CD4-positive, alpha-beta T cell treated with Interferon alpha-2 for 1 hour (primary cell): ENCODE measurements at regions not wholly inside any gene's neighbourhood (a gene's known extent, or its start where the extent isn't known, plus 50 kb on each side); places are given as distances from the start of the nearest gene placed in this dataset.

Experiments used
- DNase-seq, 2 donors: peaks; one replicate each; pipeline ENCODE4 v3.0.0-alpha.2; 2020 to 2022

- no peak for DNase-seq
These were observed 291.8 kb downstream of the HAPSTR1 start for GRCh38 chr16:9383281-9383680.

DNA sequence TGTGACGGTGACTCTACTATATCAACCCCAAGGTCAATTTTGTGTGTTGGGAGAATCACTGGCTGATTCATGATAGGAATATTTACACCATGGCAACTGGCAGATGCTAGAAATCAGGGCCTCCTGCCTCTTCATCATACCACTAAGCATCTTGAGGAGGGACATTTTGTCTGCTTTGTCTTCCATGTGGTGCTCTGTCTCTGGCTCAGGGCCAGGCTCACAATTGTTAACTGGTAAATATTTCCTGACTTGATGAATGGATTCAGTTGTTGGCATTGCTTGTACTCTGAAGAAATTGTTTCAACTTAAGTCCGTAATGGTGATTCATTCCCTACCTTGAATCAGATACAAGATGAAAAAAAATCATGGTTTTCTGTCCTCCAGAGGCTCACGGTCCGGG, 292.7 kb downstream of the HAPSTR1 start:
- DNase-seq = no peak

DNA sequence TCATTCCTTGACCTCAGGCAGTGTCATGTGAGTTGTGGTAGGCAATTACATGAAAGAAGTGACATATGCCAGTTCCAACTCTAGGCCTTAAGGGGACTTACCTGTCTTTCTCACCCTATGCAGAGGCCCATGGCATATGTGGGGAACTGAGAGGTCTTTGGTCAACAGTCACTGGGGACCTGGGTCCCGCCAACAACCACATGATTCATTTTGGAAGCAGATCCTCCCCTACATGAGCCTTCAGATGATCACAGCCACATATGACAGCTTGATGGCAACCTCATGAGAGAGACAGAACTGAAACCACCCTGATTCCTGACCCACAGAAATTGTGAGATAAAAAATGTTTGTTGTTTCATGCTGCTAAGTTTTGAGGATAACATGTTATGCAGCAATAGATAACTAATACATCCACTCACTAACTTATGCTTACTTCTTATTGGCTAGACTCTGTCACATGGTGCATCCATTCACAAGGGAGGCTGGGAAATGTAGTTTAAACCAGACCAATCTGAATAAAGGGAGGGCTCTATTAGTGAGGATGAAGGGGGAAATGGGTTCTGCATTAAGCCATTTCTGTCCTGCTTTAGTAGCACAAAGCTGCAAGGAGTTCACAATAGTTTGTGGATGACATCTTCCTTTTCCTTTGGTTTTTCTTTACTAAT, 298.2 kb downstream of the HAPSTR1 start:
- DNase-seq = no peak

DNA sequence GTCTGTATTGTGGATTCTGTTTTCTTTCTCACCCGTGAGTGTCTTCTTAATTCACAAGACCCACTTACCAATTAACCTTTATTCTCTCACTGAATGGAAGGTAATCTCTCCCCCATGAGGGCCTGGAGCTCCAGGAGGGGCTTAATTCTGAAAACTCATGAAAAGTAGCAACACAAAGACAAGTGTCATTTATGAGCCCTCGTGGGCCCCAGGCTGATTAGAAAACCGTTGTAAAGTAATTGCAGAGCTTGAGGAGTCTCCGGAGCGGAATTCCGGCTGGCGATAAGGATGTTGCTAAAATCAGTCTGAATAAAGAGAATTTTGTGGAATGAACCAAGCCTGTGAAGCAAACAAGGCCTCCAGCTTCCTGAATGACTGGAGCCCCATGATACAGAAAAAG, 301.5 kb downstream of the HAPSTR1 start:
- no peak for DNase-seq

DNA sequence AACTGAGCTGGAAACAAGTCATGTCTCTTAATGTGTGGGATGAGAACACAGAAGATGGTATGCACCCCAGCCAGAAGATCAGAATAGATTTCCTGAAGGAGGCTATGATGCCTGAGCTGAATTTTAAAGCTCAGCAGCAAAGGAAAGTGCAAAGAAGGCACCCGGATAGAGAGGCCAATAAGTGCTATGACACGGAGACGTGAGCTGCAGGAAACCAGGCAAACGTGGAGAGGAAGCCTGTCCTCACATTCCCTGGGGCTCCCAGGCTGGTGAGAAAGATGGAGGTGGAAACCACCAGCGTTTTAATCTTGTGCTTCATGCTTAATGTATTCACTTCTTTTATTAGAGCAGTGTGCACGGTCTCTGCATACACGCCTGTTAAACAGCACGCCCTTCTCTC, 302.1 kb downstream of the HAPSTR1 start:
- no peak for DNase-seq

DNA sequence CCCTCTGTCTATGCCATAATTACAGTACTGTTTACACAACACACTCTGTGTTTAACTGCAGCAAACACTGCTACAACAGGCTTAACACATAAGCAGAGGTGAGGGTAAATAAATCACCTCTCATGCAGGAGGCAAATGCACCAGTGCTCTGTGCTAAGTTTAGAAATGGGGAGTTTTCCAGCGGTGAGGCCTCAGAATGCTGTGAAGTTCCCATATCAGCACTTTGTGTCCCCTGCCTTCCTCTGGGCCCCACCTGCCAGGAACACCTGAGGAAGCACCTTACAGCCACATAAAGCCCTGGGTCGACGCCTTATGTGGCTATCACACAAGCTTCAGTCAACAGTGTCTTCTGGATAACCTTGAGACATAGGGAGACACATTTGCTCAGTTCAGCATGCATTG, 304.5 kb downstream of the HAPSTR1 start:
- no peak for DNase-seq

GRCh38 chr16:9399573-9399972, 308.1 kb downstream of the HAPSTR1 start:
- DNase-seq = no peak

DNA sequence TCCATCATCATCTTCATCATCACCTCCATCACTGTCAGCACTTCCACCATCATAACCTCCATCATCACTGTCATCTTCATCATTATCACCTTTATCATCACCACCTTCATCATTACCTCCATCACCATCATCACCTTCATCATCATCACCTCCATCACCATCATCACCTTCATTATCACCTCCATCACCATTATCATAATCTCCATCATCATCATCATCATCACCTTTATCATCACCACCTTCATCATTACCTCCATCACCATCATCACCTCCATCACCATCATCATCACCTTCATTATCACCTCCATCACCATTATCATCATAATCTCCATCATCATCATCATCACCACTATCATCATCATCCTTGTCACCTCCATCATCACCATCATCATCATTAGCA, 309.7 kb downstream of the HAPSTR1 start:
- no peak for DNase-seq

DNA sequence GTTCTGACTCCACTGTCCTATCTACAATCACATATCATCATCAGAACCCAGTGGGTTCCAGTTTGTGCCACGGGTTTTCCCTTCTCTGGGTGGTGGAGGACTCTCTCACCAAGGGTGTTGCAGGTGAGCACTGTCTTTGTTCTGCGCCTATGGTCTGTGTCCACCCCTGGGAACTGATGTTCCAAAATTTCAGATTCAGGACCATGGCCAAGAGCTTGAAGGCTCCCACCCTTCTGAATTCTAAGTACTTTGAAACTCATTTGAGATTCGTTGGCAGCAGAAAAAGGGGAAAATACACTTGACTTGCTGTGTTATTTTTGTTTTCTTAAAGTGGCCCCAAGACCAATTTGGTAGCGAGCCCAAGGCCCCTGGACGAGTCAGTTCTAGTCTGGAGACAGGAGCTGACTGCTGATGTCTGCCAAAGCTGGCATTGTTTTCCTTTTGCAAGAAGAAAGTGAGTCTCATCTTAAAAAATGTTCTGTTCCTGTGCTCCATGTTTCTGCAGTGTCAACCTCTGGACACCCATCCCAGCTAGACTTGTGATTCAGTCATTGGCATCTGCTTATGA, 310.9 kb downstream of the HAPSTR1 start:
- no peak for DNase-seq

- DNase-seq = no peak
These were observed 313.4 kb downstream of the HAPSTR1 start for GRCh38 chr16:9404811-9405210.

DNA sequence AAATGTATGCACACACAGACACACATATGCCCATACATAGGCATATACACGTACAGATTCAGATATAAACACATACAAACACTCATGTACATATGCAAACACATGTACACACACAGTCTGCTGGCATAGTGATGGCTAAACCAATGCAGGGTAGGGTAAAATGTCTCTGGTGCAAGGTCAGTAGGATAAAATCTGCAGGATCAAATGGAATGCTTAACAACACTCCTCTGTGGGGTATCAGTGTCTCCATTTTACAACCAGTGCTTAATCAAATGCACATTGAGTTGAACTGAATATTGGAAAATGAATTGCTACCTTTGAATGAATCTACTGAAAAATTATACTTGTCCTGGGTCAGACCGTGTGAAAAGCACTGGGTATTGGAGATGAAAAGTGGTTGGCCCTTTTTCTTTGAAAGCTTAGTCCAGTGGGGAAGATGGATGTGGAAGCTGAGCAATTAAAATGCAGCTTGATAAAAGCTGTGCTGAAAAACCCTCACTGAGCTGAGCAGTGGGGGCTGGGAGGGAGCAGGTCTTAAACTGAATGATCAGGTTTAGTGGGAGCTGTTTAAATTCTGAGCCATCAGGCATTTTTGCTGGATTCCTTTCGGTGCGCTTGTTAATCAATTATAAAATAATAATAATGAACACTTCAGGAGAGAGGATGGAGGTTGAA, 314.7 kb downstream of the HAPSTR1 start:
- no peak for DNase-seq

- DNase-seq = no peak
These were observed 315.8 kb downstream of the HAPSTR1 start for GRCh38 chr16:9407206-9407758.

DNA sequence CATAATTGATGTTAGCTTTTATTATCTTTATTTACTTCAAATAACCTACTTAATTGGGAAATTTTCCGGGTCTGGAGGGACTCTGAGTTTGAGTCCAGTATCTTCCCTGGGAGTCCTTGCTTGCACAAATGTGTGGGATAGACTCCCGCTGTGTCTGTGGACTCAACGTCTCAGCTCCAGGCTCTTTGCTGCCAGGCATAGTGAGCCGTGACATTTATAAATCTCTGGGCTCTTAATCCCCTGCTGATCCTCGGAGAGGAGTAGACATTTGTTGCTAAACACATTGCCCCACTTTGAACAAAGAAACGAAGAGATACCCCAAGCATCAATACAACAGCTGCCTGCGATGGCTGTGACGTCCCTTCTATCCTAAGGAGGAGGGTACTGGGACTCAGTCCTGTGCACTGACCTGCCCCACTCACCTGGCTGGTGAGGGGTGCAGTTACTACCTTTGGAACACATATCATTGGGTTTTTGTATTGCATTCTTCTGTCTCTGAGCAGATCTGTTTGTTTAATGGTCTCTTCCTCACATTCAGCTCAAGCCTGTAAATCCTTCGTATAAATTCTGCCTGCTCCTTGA, 316.9 kb downstream of the HAPSTR1 start:
- no peak for DNase-seq

DNA sequence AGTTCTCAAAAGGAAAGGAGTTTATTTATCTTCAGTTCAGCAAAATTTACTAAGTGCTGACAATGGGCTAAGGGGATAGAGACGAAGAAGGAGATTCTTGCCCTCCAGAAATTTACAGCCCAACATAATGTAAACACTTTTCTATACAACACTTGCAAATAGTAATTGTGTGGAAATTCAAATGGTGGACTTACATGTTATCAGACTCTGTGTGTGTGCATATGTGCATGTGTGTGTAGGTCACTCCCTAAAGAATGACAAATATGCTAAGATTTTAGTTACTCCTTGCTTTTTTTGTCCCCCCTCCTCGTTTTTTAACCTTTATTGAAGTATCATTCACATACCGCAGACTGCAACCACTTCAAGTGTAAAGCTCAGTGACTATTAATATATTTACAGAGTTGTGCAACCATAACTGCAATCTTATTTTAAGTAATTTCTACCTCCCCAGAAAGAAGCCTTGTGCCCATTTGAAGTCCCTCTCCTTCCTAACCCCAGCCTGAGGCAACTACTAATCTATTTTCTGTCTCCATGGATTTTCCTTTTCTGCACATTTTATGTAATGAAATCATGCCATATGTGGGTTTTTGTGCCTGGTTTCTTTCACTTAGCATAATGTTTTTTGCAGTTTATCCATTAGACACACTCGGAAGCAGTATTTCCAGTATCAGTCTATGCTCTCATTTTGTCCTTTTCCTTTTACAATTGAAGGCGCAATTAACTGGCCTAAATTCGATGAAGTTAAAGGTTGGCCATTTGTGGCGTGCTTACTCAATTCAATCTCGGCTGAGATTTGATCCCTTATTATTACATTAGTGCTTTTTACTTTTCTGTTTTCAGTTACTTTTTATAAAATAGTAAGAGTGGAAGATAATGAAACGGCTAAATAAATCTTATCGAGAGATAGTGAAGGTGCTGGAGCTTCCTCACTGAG, 318.4 kb downstream of the HAPSTR1 start:
- DNase-seq = no peak

DNA sequence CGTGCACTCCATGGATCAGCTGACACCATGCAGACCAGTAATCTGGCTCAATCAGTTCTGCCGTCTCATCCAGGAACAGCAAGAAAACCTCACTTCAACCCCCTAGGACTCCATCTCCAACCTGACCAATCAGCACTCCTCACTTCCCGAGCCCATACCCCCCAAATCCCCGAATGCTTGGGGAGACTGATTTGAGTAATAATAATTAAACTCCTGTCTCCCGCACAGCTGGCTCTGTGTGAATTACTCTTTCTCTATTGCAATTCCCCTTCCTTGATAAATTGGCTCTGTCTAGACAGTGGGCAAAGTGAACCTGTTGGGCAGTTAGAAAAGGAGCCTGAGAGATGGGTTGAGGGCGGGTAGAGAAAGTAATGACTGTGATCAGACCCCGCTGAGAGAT, 320.0 kb downstream of the HAPSTR1 start:
- DNase-seq = no peak

- DNase-seq = no peak
These were observed 320.8 kb downstream of the HAPSTR1 start for GRCh38 chr16:9412031-9412914.

GRCh38 chr16:9412915-9413264, 321.4 kb downstream of the HAPSTR1 start:
- no peak for DNase-seq

DNA sequence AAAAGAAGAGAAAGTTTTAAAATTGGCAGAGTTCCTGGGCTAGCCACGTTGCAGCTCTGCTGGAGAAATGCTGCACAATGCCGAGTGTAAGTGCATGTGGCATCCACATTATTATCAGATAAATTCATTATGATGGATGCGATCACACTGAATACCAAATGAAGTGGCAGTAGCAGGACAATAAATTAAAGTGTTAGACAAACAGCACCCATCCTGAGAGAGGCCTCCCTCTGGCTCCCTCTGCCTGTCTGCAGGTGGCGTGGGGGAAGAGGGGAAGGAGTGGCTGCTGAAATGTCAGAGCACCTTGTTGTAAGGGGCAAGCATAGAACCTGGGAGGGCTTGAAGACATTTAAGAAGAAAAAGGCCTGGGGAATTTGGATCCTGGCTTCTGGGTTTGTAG, 324.1 kb downstream of the HAPSTR1 start:
- no peak for DNase-seq

GRCh38 chr16:9417898-9418297, 326.5 kb downstream of the HAPSTR1 start:
- no peak for DNase-seq

DNA sequence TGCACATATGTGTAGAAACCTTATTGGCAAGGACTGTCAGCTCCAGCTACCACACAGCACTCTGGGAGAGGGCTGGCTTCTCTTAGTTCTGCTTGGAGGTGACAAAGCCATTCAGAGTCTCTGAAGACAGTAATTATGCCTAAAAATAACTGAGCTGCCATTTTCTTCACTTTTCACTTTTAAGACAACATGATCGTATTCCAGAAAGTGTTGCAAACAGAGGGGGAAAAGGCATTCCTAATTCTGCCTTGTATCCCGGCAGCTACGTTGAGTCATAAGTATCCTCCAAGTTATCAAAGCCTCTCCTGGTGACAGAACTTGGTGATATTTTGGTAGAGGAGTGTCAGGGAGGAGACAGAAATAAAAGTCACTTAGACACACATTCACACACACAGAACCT, 327.7 kb downstream of the HAPSTR1 start:
- no peak for DNase-seq

DNA sequence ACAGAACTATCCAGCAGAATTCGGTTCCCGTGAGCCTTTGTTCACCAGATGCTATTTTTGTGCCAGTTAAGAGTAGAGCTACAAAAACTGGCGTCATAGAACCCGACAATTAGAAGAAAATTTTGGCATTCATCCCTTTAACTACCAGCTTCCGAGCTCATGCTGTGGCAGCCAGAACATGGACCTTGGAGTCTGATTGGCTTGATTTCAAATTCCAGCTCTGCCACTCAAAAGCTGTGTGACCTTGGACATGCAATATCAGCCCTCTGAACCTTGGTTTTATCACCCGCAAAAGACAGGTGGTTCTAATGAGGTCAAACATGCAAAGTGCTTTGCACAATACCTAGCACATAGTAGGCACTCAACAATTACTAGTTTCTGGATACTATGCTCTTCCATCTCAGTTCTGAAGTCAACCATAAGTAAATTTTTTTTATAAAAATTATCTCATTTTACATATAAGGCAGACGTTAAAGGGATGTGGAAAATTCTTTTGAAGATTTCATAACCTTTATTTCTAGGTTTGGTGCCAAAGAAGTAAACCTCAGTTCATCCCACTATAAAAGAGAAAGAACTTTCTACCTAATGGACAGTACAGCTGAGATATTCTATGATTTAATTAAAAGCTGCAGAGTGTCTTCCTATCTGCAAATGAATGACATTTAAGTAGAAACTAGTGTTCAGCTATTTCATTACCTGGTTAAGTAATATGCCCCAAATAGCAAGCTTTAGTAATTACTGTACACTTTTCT, 331.5 kb downstream of the HAPSTR1 start:
- DNase-seq = no peak
